Endothelial cell of umbilical vein (primary cell): ENCODE measurements at regions not wholly inside any gene's neighbourhood (a gene's known extent, or its start where the extent isn't known, plus 50 kb on each side); places are given as distances from the start of the nearest gene placed in this dataset.

Experiments used
- BruUV-seq: library from RNA; stranded (reverse); fragments of 400-500 nt; replicated peaks from 2 replicates; lab custom pipeline; 2021; lab: Mats Ljungman, UMichigan
- CTCF ChIA-PET: fragments of 300-600, 350-600 bp; sonication (Branson Sonifier 250); formaldehyde crosslinking; loops from one replicate; lab custom pipeline; 2021; ENCODE audit warnings: antibody characterized with exemption, inconsistent platforms; lab: Charles Lee
- POLR2A ChIA-PET: fragments of 300-600, 350-600 bp; sonication (Branson Sonifier 250); formaldehyde crosslinking; loops from one replicate; lab custom pipeline; 2021; ENCODE audit warnings: antibody characterized with exemption, inconsistent platforms; lab: Charles Lee
- DNase-seq: peaks from one replicate; pipeline ENCODE4 v3.0.0-alpha.2; 2011; ENCODE audit warnings: low read depth, low spot score
- FAIRE-seq: peaks from 2 replicates; lab custom pipeline; 2011; peaks lifted over from hg19 to GRCh38; lab: Jason Lieb, UNC
- H2AFZ ChIP-seq: 2 replicates; pipeline ENCODE4 v1.6.0; 2012; ENCODE audit warnings: low read depth, low read length, control low read depth, inconsistent platforms
- H3K27ac ChIP-seq: 2 replicates; pipeline ENCODE4 v1.5.1; 2011; ENCODE audit warnings: low read depth, mild to moderate bottlenecking, control low read depth, low read length, moderate library complexity; ENCODE audit not compliant: insufficient read depth
- H3K27me3 ChIP-seq, 2 experiments: 2 replicates each; pipeline versions ENCODE4 v1.6.0 to v1.6.1; 2011; ENCODE audit warnings: low read length in 2 of 2, mixed read lengths in 1 of 2; ENCODE audit not compliant: control insufficient read depth in 2 of 2, insufficient read depth in 2 of 2
- H3K36me3 ChIP-seq, 2 experiments: 2 replicates in 1 of 2; 3 replicates in 1 of 2; pipeline ENCODE4 v1.5.1; 2011; ENCODE audit warnings: low read length in 2 of 2, mild to moderate bottlenecking in 1 of 2, moderate library complexity in 1 of 2; ENCODE audit not compliant: control insufficient read depth in 2 of 2, insufficient read depth in 2 of 2; ENCODE audit errors: extremely low read depth in 1 of 2
- H3K4me1 ChIP-seq: 3 replicates; pipeline ENCODE4 v1.5.1; 2011; ENCODE audit warnings: mild to moderate bottlenecking, low read length; ENCODE audit not compliant: control insufficient read depth, insufficient read depth; ENCODE audit errors: extremely low read depth
- H3K4me2 ChIP-seq: 2 replicates; pipeline ENCODE4 v1.6.1; 2011; ENCODE audit warnings: low read length, control low read depth, mixed read lengths; ENCODE audit not compliant: insufficient read depth
- H3K4me3 ChIP-seq, 3 experiments: fragments of 200-600 bp in 1 of 3; sonication (generic), shearing (Covaris generic) in 1 of 3; replicated peaks in 1 of 3; 2 replicates each; pipeline ENCODE4 v1.5.1; 2011 to 2016; ENCODE audit warnings: control low read depth in 3 of 3, low read length in 3 of 3, mild to moderate bottlenecking in 2 of 3, inconsistent platforms in 1 of 3, low read depth in 1 of 3, moderate library complexity in 1 of 3; ENCODE audit not compliant: insufficient read depth in 1 of 3
- H3K79me2 ChIP-seq: 2 replicates; pipeline ENCODE4 v1.6.0; 2012; ENCODE audit warnings: low read length, inconsistent platforms; ENCODE audit not compliant: control insufficient read depth, insufficient read depth
- H3K9ac ChIP-seq: replicated peaks from 2 replicates; pipeline ENCODE3; 2011; ENCODE audit warnings: low read length, control low read depth; ENCODE audit not compliant: insufficient read depth; ENCODE audit errors: extremely low read depth
- H3K9me1 ChIP-seq: replicated peaks from 3 replicates; pipeline ENCODE4 v1.6.0; 2011; ENCODE audit warnings: mild to moderate bottlenecking, low read length; ENCODE audit not compliant: control insufficient read depth, insufficient read depth; ENCODE audit errors: extremely low read depth
- H3K9me3 ChIP-seq: replicated peaks from 2 replicates; pipeline ENCODE4 v1.5.1; 2012; ENCODE audit warnings: low read length, inconsistent platforms; ENCODE audit not compliant: control insufficient read depth, insufficient read depth
- H4K20me1 ChIP-seq: replicated peaks from 2 replicates; pipeline ENCODE3; 2011; ENCODE audit warnings: mild to moderate bottlenecking, low read length; ENCODE audit not compliant: control insufficient read depth, insufficient read depth; ENCODE audit errors: extremely low read depth
- CTCF ChIP-seq, 2 donors: IDR thresholded peaks; 1 replicate in 1 of 2; 2 replicates in 1 of 2; pipeline ENCODE4 v1.5.1; 2011; ENCODE audit warnings: low read length in 2 of 2, mild to moderate bottlenecking in 2 of 2, moderate library complexity in 2 of 2, control low read depth in 1 of 2, inconsistent platforms in 1 of 2, low read depth in 1 of 2; ENCODE audit not compliant: insufficient read depth in 1 of 2; ENCODE audit errors: extremely low read depth in 1 of 2
- EZH2 ChIP-seq: IDR thresholded peaks from 2 replicates; pipeline ENCODE4 v1.6.1; 2012; ENCODE audit warnings: borderline replicate concordance, low read depth, mild to moderate bottlenecking, moderate library complexity, low read length, inconsistent platforms; ENCODE audit not compliant: severe bottlenecking
- FOS ChIP-seq: IDR thresholded peaks from 2 replicates; pipeline ENCODE4 v1.6.1; 2011; ENCODE audit warnings: mild to moderate bottlenecking, low read length, moderate library complexity, borderline replicate concordance; ENCODE audit not compliant: insufficient read depth
- GATA2 ChIP-seq: IDR thresholded peaks from 2 replicates; pipeline ENCODE4 v1.7.0; 2011; ENCODE audit warnings: low read depth, mild to moderate bottlenecking, moderate library complexity, mixed read lengths, low read length; ENCODE audit not compliant: insufficient read length, insufficient read depth
- JUN ChIP-seq: IDR thresholded peaks from 2 replicates; pipeline ENCODE4 v1.6.1; 2011; ENCODE audit warnings: borderline replicate concordance, low read depth; ENCODE audit not compliant: insufficient read length, insufficient read depth
- MAX ChIP-seq: IDR thresholded peaks from 2 replicates; pipeline ENCODE4 v1.6.1; 2011; ENCODE audit not compliant: insufficient read depth, insufficient read length
- MYC ChIP-seq: IDR thresholded peaks from one replicate; pipeline ENCODE4 v1.6.1; 2011; ENCODE audit warnings: mild to moderate bottlenecking, low read depth, low read length
- POLR2A ChIP-seq: IDR thresholded peaks from 2 replicates; pipeline ENCODE4 v1.6.1; 2012; ENCODE audit warnings: low read depth, mild to moderate bottlenecking, control low read depth, low read length
- POLR2AphosphoS5 ChIP-seq: IDR thresholded peaks from 2 replicates; pipeline ENCODE4 v1.6.1; 2012; ENCODE audit warnings: low read depth, mild to moderate bottlenecking, control low read depth, low read length, moderate library complexity; ENCODE audit not compliant: insufficient read depth
- dilution Hi-C: fragments of 300-500 bp; cut with MboI; formaldehyde crosslinking; loops from one replicate; pipeline ENCODE4 v1.15.0; 2019; ENCODE audit warnings: low sequenced_read_pairs; ENCODE audit not compliant: extremely low pct_ligation_motif_present
- intact Hi-C: fragments of 100-400 bp; cut with micrococcal nuclease; formaldehyde crosslinking; loops from one replicate; pipeline ENCODE4 v1.10.0; 2022

- no peak overlapping the region for H3K27ac ChIP-seq
- H3K9ac ChIP-seq, result no peak overlapping the region
- H3K4me1 ChIP-seq, result no peaks in the 10 kb centered on the region
- dilution Hi-C loops, result no loop called here
- ChIA-PET POLR2A (no interaction called here), CTCF (interaction anchor here (1.3 kb wide), 1 partner anchor 11 kb away, joined by 11 read pairs; no protein-coding TSS in a partner anchor)
- H3K9me3 ChIP-seq, result no peaks in the 10 kb centered on the region
- TF ChIP-seq CTCF (IDR thresholded peaks at IDR 0.05; ENCODE audit: extremely low read depth in 1 of 2, insufficient read depth in 1 of 2, low read depth in 1 of 2, low read length in 2 of 2) (no peak), JUN (no peak), EZH2 (no peak), GATA2 (no peak), FOS (no peak), MAX (no peak), POLR2A (no peak), POLR2AphosphoS5 (no peak), MYC (no peak)
- no peak overlapping the region for H2AFZ ChIP-seq
- H3K79me2 ChIP-seq, result no peaks in the 10 kb centered on the region
- intact Hi-C loops, result no loop called here
- H3K4me2 ChIP-seq, result no peak overlapping the region
- no peaks in the 10 kb centered on the region for H4K20me1 ChIP-seq
- DNase-seq (no peak), FAIRE-seq (no peak)
- no peak overlapping the region for H3K4me3 ChIP-seq
- H3K27me3 ChIP-seq, result no peaks in the 10 kb centered on the region
- no peaks in the 10 kb centered on the region for H3K36me3 ChIP-seq
- BruUV-seq, result no TSS peak
- no peaks in the 10 kb centered on the region for H3K9me1 ChIP-seq
Observed at GRCh38 chr5:87791869-87792268, 379.1 kb upstream of the CCNH start.
